Ishikawa (cell line): ENCODE measurements at regions not wholly inside any gene's neighbourhood (a gene's known extent, or its start where the extent isn't known, plus 50 kb on each side); places are given as distances from the start of the nearest gene placed in this dataset.

Experiments used
- CREB1 ChIP-seq: IDR thresholded peaks from 2 replicates; pipeline ENCODE4 v1.6.1; 2012; ENCODE audit warnings: low read depth
- EP300 ChIP-seq: IDR thresholded peaks from 2 replicates; pipeline ENCODE4 v1.6.1; 2012; ENCODE audit warnings: borderline replicate concordance
- NFIC ChIP-seq: IDR thresholded peaks from 2 replicates; pipeline ENCODE4 v1.6.1; 2012
- USF1 ChIP-seq: IDR thresholded peaks from 2 replicates; pipeline ENCODE4 v1.6.1; 2012
- YY1 ChIP-seq: IDR thresholded peaks from 2 replicates; pipeline ENCODE4 v1.6.1; 2012; ENCODE audit warnings: low read depth

- TF ChIP-seq NFIC: no peak
- no peak for TF ChIP-seq YY1
- TF ChIP-seq EP300: no peak
- no peak for TF ChIP-seq USF1
- TF ChIP-seq CREB1: no peak
Observed at GRCh38 chr3:113088616-113089015, 97.8 kb downstream of the GTPBP8 start.
